Endodermal cell (in vitro differentiated cells): ENCODE measurements at regions not wholly inside any gene's neighbourhood (a gene's known extent, or its start where the extent isn't known, plus 50 kb on each side); places are given as distances from the start of the nearest gene placed in this dataset.
"Not testable (repeated sequence)": the region's sequence is repeated elsewhere in the genome, so short reads cannot be mapped to it uniquely, and the experiment has no call there.

Experiments
- DNase-seq: peaks from one replicate; pipeline ENCODE4 v3.0.0-alpha.2; 2017
- H3K27ac ChIP-seq: 2 replicates; pipeline ENCODE4 v1.5.1; 2013; ENCODE audit warnings: mild to moderate bottlenecking, low read depth, low read length, moderate library complexity
- H3K27me3 ChIP-seq: 2 replicates; pipeline ENCODE4 v1.6.1; 2013; ENCODE audit warnings: mild to moderate bottlenecking, low read length, moderate library complexity; ENCODE audit not compliant: insufficient read depth, control insufficient read depth, poor library complexity, severe bottlenecking
- H3K36me3 ChIP-seq: 2 replicates; pipeline ENCODE4 v1.7.0; 2013; ENCODE audit warnings: mild to moderate bottlenecking, low read length, moderate library complexity; ENCODE audit not compliant: control insufficient read depth, insufficient read depth
- H3K4me1 ChIP-seq: one replicate; pipeline ENCODE4 v1.7.0; 2013; ENCODE audit warnings: low read length; ENCODE audit not compliant: control insufficient read depth, insufficient read depth
- H3K4me3 ChIP-seq: 2 replicates; pipeline ENCODE4 v1.5.1; 2013; ENCODE audit warnings: mild to moderate bottlenecking, low read length, moderate library complexity
- H3K9ac ChIP-seq: 2 replicates; pipeline ENCODE4 v1.6.1; 2013; ENCODE audit warnings: mild to moderate bottlenecking, low read length, moderate library complexity; ENCODE audit not compliant: poor library complexity, severe bottlenecking; ENCODE audit errors: extremely low read depth
- H3K9me3 ChIP-seq: 2 replicates; pipeline ENCODE4 v1.6.1; 2013; ENCODE audit warnings: mild to moderate bottlenecking, low read length, moderate library complexity; ENCODE audit not compliant: control insufficient read depth
- H3K27ac Mint-ChIP-seq: 2 replicates; pipeline ENCODE4 v1.8.0; 2020; ENCODE audit warnings: mixed read lengths
- H3K27me3 Mint-ChIP-seq: 2 replicates; pipeline ENCODE4 v1.8.0; 2021; ENCODE audit warnings: mild to moderate bottlenecking, mixed read lengths; ENCODE audit not compliant: insufficient read depth
- H3K36me3 Mint-ChIP-seq: 2 replicates; pipeline ENCODE4 v1.8.0; 2020; ENCODE audit warnings: low read depth, mixed read lengths
- H3K4me1 Mint-ChIP-seq: 2 replicates; pipeline ENCODE4 v1.8.0; 2020; ENCODE audit warnings: mixed read lengths
- H3K4me3 Mint-ChIP-seq: 2 replicates; pipeline ENCODE4 v1.8.0; 2020; ENCODE audit warnings: mild to moderate bottlenecking, moderate library complexity, mixed read lengths
- H3K9me3 Mint-ChIP-seq: 2 replicates; pipeline ENCODE4 v1.8.0; 2020; ENCODE audit warnings: mild to moderate bottlenecking, mixed read lengths
- CTCF ChIP-seq: fragments of 200-600 bp; sonication (generic); conservative IDR thresholded peaks from 2 replicates; pipeline ENCODE4 v1.5.0; 2021; ENCODE audit warnings: antibody characterized with exemption, mild to moderate bottlenecking
- WGBS, 2 experiments: methylation state at CpG; one replicate each; pipeline versions ENCODE4 v1.1.5 to v1.1.7; 2013; ENCODE audit warnings: missing lambda C conversion rate in 2 of 2, mixed read lengths in 1 of 2; ENCODE audit not compliant: insufficient coverage in 1 of 2, insufficient read length in 1 of 2; 5-methylcytosine and 5-hydroxymethylcytosine counted together

- Histone ChIP-seq H3K27me3 (no peaks in the 10 kb centered on the region), H3K27ac (no peak overlapping the region), H3K4me3 (no peak overlapping the region), H3K36me3 (no peaks in the 10 kb centered on the region), H3K9me3 (peaks cover 15% of the 10 kb centered on the region), H3K9ac (no peak overlapping the region), H3K4me1 (no peaks in the 10 kb centered on the region)
- Mint-ChIP-seq H3K27me3 (peaks cover 3% of the 10 kb centered on the region), H3K9me3 (peaks cover 11% of the 10 kb centered on the region), H3K4me3 (no peak overlapping the region), H3K27ac (no peak overlapping the region), H3K36me3 (no peaks in the 10 kb centered on the region), H3K4me1 (peaks cover 5% of the 10 kb centered on the region)
- WGBS, 2 experiments, result 85 to 87% methylated on average over 7 to 8 of the region's 8 CpGs
- peak; percentile 88 for DNase-seq
- TF ChIP-seq CTCF, result no peak
Observed at GRCh38 chr14:48035836-48036235, 360.4 kb upstream of the MDGA2 start.

- H3K36me3 ChIP-seq, result no peaks in the 10 kb centered on the region
- no peak for DNase-seq
- no peak overlapping the region for H3K9ac ChIP-seq
Observed at GRCh38 chr14:48027115-48027514, 351.7 kb upstream of the MDGA2 start.

GRCh38 chr14:48023881-48024280, 348.5 kb upstream of the MDGA2 start:
- TF ChIP-seq CTCF, result no peak
- no peak overlapping the region for H3K4me3 Mint-ChIP-seq
- Histone ChIP-seq H3K9me3 (no peaks in the 10 kb centered on the region), H3K4me3 (no peak overlapping the region), H3K27ac (no peak overlapping the region), H3K36me3 (no peaks in the 10 kb centered on the region), H3K9ac (no peak overlapping the region), H3K27me3 (no peaks in the 10 kb centered on the region), H3K4me1 (no peaks in the 10 kb centered on the region)
- no peaks in the 10 kb centered on the region for H3K36me3 Mint-ChIP-seq
- H3K9me3 Mint-ChIP-seq, result no peaks in the 10 kb centered on the region
- no peak for DNase-seq
- WGBS, 2 experiments, result 89 to 93% methylated on average over 3 of the region's 3 CpGs
- H3K27ac Mint-ChIP-seq, result no peak overlapping the region
- peaks cover 1% of the 10 kb centered on the region for H3K27me3 Mint-ChIP-seq
- H3K4me1 Mint-ChIP-seq, result no peaks in the 10 kb centered on the region

More at GRCh38 chr14:48027115-48027514, 351.7 kb upstream of the MDGA2 start:
- TF ChIP-seq CTCF, result no peak
- Histone ChIP-seq H3K9me3 (no peaks in the 10 kb centered on the region), H3K4me3 (no peak overlapping the region), H3K27ac (no peak overlapping the region), H3K27me3 (no peaks in the 10 kb centered on the region), H3K4me1 (no peaks in the 10 kb centered on the region)
- H3K27ac Mint-ChIP-seq, result no peak overlapping the region
- no peaks in the 10 kb centered on the region for H3K4me1 Mint-ChIP-seq
- H3K27me3 Mint-ChIP-seq, result no peaks in the 10 kb centered on the region
- H3K36me3 Mint-ChIP-seq, result no peaks in the 10 kb centered on the region
- WGBS, 2 experiments, result 92% methylated on average over 2 of the region's 2 CpGs; no CpG with 5 or more reads in 1 of the 2 experiments
- H3K4me3 Mint-ChIP-seq, result no peak overlapping the region
- peaks cover 6% of the 10 kb centered on the region for H3K9me3 Mint-ChIP-seq

- H3K27me3 Mint-ChIP-seq, H3K4me3 ChIP-seq, H3K4me1 ChIP-seq, H3K4me3 Mint-ChIP-seq, H3K36me3 ChIP-seq, H3K27me3 ChIP-seq, H3K36me3 Mint-ChIP-seq, H3K9me3 Mint-ChIP-seq, H3K27ac ChIP-seq, H3K9me3 ChIP-seq, H3K9ac ChIP-seq: not testable (repeated sequence)
- peak; percentile 55 for DNase-seq
- peak overlapping the region; percentile 18 for H3K27ac Mint-ChIP-seq
- H3K4me1 Mint-ChIP-seq, result peaks cover 26% of the 10 kb centered on the region
- WGBS, 2 experiments, result 72 to 75% methylated on average over 7 to 12 of the region's 12 CpGs
Observed at GRCh38 chr14:48011484-48011883, 336.1 kb upstream of the MDGA2 start.
